Hepatocyte (in vitro differentiated cells): ENCODE measurements at regions not wholly inside any gene's neighbourhood (a gene's known extent, or its start where the extent isn't known, plus 50 kb on each side); places are given as distances from the start of the nearest gene placed in this dataset.
"Not testable (repeated sequence)": the region's sequence is repeated elsewhere in the genome, so short reads cannot be mapped to it uniquely, and the experiment has no call there.

Source experiments
- DNase-seq: peaks from one replicate; pipeline ENCODE4 v3.0.0-alpha.2; 2016; ENCODE audit warnings: low spot score
- H2AFZ ChIP-seq: fragments of 200-600 bp; sonication (generic); 2 replicates; pipeline ENCODE4 v1.6.0; 2016; ENCODE audit warnings: antibody characterized with exemption, mild to moderate bottlenecking
- H3K27ac ChIP-seq: fragments of 200-600 bp; sonication (generic); 2 replicates; pipeline ENCODE4 v1.5.1; 2016; ENCODE audit warnings: mild to moderate bottlenecking
- H3K27me3 ChIP-seq: fragments of 200-600 bp; sonication (generic); 2 replicates; pipeline ENCODE4 v1.6.1; 2016
- H3K36me3 ChIP-seq: fragments of 200-600 bp; sonication (generic); replicated peaks from 2 replicates; pipeline ENCODE4 v1.5.1; 2016; ENCODE audit warnings: low read depth; ENCODE audit not compliant: insufficient read depth
- H3K4me1 ChIP-seq: fragments of 200-600 bp; sonication (generic); 2 replicates; pipeline ENCODE4 v1.5.1; 2016; ENCODE audit warnings: mild to moderate bottlenecking, moderate library complexity; ENCODE audit not compliant: insufficient read depth
- H3K4me2 ChIP-seq: fragments of 200-600 bp; sonication (generic); 2 replicates; pipeline ENCODE4 v1.6.0; 2016
- H3K4me3 ChIP-seq: fragments of 200-600 bp; sonication (generic); 2 replicates; pipeline ENCODE4 v1.5.1; 2016; ENCODE audit warnings: mild to moderate bottlenecking
- H3K79me2 ChIP-seq: fragments of 200-600 bp; sonication (generic); 2 replicates; pipeline ENCODE4 v1.6.0; 2017; ENCODE audit warnings: mild to moderate bottlenecking
- H3K9me2 ChIP-seq: fragments of 200-600 bp; sonication (generic); replicated peaks from 2 replicates; pipeline ENCODE4 v1.6.0; 2017; ENCODE audit warnings: mild to moderate bottlenecking; ENCODE audit not compliant: insufficient read depth
- H3K9me3 ChIP-seq: fragments of 200-600 bp; sonication (generic); 2 replicates; pipeline ENCODE4 v1.5.1; 2016; ENCODE audit warnings: low read depth, mild to moderate bottlenecking
- H4K20me1 ChIP-seq: fragments of 200-600 bp; sonication (generic); 2 replicates; pipeline ENCODE4 v1.6.0; 2016; ENCODE audit warnings: mild to moderate bottlenecking; ENCODE audit not compliant: insufficient read depth, poor library complexity, severe bottlenecking
- EZH2 ChIP-seq: fragments of 200-600 bp; sonication (generic); IDR thresholded peaks from 2 replicates; pipeline ENCODE4 v1.6.1; 2016; ENCODE audit warnings: antibody characterized with exemption, mild to moderate bottlenecking, borderline replicate concordance
- EZH2phosphoT487 ChIP-seq: fragments of 200-600 bp; sonication (generic); IDR thresholded peaks from one replicate; pipeline ENCODE4 v1.6.1; 2018; ENCODE audit warnings: antibody characterized with exemption, mild to moderate bottlenecking, low read depth, moderate library complexity; ENCODE audit not compliant: unreplicated experiment, severe bottlenecking
- WGBS: methylation state at CpG from one replicate; pipeline ENCODE4 v1.1.6; 2016; ENCODE audit warnings: low lambda C conversion rate; ENCODE audit errors: missing lambda C conversion rate; 5-methylcytosine and 5-hydroxymethylcytosine counted together
- TF ChIP-seq, protein P1 (sequence below): fragments of 200-600 bp; sonication (generic); IDR thresholded peaks from 2 replicates; pipeline ENCODE4 v1.5.1; 2016; ENCODE audit warnings: antibody characterized with exemption, mild to moderate bottlenecking; ENCODE audit not compliant: poor library complexity

DNA sequence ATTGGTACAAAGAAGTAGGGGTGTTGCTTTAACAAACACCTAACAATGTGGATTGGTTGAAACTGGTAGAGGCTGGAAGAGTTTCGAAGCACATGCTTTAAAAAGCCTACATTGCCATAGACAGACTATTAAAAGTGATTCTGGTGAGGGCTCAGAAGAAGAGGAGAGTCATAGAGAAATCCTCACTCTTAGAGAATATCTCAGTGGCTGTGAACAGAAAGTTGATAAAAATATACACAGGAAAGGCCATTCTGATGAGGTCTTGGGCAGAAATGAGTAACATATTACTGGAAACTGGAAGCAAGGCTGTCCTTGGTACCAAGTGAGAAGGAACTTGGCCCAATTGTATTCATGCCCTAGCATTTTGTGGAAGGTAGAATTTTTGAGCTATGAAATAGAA, 173.7 kb upstream of the CRBN start:
- H3K9me3 ChIP-seq, result no peaks in the 10 kb centered on the region

DNA sequence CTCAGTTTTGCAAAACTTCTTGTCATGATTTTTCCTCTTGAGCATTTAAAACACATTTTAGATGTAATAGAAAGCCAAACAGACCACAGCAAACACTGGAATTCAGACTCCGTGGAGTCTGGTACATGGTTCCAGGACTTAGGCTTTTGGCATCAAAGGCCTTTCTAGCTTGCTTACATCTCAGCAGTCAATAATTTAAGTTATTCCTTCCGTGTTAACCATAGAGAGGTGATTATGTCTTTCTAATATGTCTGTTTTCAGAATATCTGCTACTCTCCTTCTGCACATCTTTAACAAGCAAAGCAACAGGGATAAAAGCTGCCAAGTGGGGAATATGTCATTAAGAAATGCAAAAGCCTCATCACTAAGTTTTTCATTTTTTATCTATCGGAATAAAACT, 171.7 kb upstream of the CRBN start:
- H3K4me3 ChIP-seq, result no peak overlapping the region
- no peaks in the 10 kb centered on the region for H3K36me3 ChIP-seq
- no peaks in the 10 kb centered on the region for H3K79me2 ChIP-seq
- no peaks in the 10 kb centered on the region for H3K4me1 ChIP-seq
- H3K27me3 ChIP-seq, result no peaks in the 10 kb centered on the region
- no peak overlapping the region for H3K27ac ChIP-seq
- no peaks in the 10 kb centered on the region for H3K9me3 ChIP-seq
- 69% methylated on average over 3 of the region's 3 CpGs for WGBS
- no peak overlapping the region for H3K4me2 ChIP-seq
- no peaks in the 10 kb centered on the region for H4K20me1 ChIP-seq
- no peak for DNase-seq
- no peaks in the 10 kb centered on the region for H3K9me2 ChIP-seq
- no peak overlapping the region for H2AFZ ChIP-seq
- no peak for TF ChIP-seq EZH2phosphoT487
- TF ChIP-seq, protein P1, sequence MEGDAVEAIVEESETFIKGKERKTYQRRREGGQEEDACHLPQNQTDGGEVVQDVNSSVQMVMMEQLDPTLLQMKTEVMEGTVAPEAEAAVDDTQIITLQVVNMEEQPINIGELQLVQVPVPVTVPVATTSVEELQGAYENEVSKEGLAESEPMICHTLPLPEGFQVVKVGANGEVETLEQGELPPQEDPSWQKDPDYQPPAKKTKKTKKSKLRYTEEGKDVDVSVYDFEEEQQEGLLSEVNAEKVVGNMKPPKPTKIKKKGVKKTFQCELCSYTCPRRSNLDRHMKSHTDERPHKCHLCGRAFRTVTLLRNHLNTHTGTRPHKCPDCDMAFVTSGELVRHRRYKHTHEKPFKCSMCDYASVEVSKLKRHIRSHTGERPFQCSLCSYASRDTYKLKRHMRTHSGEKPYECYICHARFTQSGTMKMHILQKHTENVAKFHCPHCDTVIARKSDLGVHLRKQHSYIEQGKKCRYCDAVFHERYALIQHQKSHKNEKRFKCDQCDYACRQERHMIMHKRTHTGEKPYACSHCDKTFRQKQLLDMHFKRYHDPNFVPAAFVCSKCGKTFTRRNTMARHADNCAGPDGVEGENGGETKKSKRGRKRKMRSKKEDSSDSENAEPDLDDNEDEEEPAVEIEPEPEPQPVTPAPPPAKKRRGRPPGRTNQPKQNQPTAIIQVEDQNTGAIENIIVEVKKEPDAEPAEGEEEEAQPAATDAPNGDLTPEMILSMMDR, result no peak

More for the DNA sequence above, 173.7 kb upstream of the CRBN start:
- no peak overlapping the region for H2AFZ ChIP-seq
- no peaks in the 10 kb centered on the region for H3K9me2 ChIP-seq
- no peak overlapping the region for H3K4me3 ChIP-seq
- TF ChIP-seq EZH2 (no peak), EZH2phosphoT487 (no peak)
- TF ChIP-seq, protein P1, result no peak
- H3K4me2 ChIP-seq, result no peak overlapping the region
- DNase-seq, result no peak
- 95% methylated on average over 1 of the region's 1 CpG for WGBS
- no peaks in the 10 kb centered on the region for H3K4me1 ChIP-seq
- H3K36me3 ChIP-seq, result no peaks in the 10 kb centered on the region
- H4K20me1 ChIP-seq, result no peaks in the 10 kb centered on the region
- no peaks in the 10 kb centered on the region for H3K79me2 ChIP-seq
- H3K27ac ChIP-seq, result no peak overlapping the region
- no peaks in the 10 kb centered on the region for H3K27me3 ChIP-seq

DNA sequence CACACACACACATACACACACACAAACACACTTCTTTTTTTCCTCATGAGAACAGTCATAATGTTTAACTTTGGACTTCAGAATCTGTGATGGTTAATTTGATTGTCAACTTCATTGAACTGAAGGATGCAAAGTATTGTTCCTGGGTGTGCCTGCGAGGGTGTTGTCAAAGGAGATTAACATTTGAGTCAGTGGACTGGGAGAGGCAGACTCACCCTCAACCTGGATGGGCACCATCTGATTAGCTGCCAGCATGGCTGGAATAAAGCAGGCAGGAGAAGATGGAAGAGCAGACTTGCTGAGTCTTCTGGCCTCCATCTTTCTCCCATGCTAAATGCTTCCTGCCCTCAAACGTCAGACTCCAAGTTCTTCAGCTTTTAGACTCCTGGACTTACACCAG, 167.6 kb upstream of the CRBN start:
- not testable (repeated sequence) for H3K4me3 ChIP-seq, DNase-seq, H3K27ac ChIP-seq

DNA sequence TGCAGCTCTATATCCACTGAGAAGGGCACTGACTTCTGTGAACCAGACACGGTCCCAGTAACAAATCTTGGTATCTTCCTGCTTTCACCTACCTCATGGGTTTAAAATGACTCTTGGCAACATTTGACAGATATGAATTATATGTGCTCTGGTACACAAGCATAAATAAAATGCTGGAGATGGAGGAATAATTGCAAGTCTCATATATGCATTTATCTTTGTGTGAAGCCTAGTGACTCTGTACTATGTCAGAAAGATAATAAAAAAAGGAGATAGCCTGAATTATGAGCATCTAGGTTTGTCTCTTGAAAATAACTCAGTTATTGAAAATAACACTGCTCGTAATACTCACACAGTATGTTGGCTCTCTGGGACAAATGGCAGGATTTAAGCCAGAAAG, 167.1 kb upstream of the CRBN start:
- TF ChIP-seq EZH2phosphoT487, result no peak
- TF ChIP-seq EZH2, result no peak
- TF ChIP-seq, protein P1, result no peak
- no peaks in the 10 kb centered on the region for H4K20me1 ChIP-seq
- no peaks in the 10 kb centered on the region for H3K79me2 ChIP-seq
- H2AFZ ChIP-seq, result no peak overlapping the region
- H3K27me3 ChIP-seq, result no peaks in the 10 kb centered on the region
- no peaks in the 10 kb centered on the region for H3K4me1 ChIP-seq
- H3K9me2 ChIP-seq, result no peaks in the 10 kb centered on the region
- no peak overlapping the region for H3K4me2 ChIP-seq
- DNase-seq, result no peak
- no peak overlapping the region for H3K4me3 ChIP-seq
- H3K27ac ChIP-seq, result no peak overlapping the region
- no peaks in the 10 kb centered on the region for H3K9me3 ChIP-seq
- H3K36me3 ChIP-seq, result no peaks in the 10 kb centered on the region
- WGBS, result 70% methylated on average over 2 of the region's 2 CpGs

More for the DNA sequence above, 167.6 kb upstream of the CRBN start:
- not testable (repeated sequence) for H3K4me1 ChIP-seq, H3K79me2 ChIP-seq, H3K9me3 ChIP-seq, H2AFZ ChIP-seq, H3K9me2 ChIP-seq, H3K4me2 ChIP-seq, H3K36me3 ChIP-seq, H3K27me3 ChIP-seq, H4K20me1 ChIP-seq
- WGBS, result 74% methylated on average over 2 of the region's 2 CpGs
